GM21423 (cell line): ENCODE measurements at regions not wholly inside any gene's neighbourhood (a gene's known extent, or its start where the extent isn't known, plus 50 kb on each side); places are given as distances from the start of the nearest gene placed in this dataset.
"Not testable (repeated sequence)": the region's sequence is repeated elsewhere in the genome, so short reads cannot be mapped to it uniquely, and the experiment has no call there.

ENCODE experiments used
- ATAC-seq: cut with Tn5 transposase; IDR thresholded peaks from one replicate; pipeline ENCODE4 v1.9.1; 2021; ENCODE audit warnings: mild to moderate bottlenecking, moderate library complexity; ENCODE audit not compliant: unreplicated experiment

DNA sequence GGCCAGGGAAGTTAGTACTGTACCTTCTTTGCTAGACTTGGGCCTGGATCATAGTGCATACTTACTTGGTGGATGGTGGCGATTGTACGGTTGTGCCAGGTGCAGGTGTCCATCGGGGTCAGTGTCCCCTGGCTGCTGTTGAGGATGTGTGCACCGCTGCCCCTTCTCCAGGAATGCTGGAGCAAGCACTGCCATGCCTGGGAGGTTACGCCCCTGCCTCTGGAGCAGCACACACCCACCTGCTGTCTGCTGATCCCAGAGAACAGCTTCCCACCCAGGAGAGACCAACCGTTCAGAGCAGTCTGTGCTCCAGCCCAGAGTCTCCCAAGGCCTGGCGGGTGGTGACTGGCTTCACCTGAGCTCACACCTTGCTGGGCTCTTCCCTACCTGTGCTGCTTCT is 286.8 kb upstream of the HS6ST1 start:
- ATAC-seq = no peak

DNA sequence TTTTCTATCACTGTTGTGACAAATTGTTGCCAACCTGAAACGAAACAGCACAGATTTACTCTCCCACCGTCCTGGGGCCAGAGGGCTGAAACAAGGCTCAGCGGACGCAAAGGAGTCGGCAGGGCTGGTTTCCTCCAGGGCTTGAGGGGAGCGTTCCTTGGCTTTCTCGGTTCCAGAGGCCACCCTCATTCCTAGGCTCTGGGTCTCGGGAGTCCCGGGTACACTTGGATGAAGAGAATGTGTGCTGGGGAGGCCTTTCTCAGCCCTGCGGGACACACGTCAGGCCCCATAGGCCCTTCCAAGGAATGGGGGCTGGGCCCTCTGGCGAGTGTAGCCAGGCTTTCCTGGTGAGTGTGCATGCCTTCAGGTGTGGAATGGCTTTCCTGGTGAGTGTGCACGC is 287.3 kb upstream of the HS6ST1 start:
- ATAC-seq = no peak

DNA sequence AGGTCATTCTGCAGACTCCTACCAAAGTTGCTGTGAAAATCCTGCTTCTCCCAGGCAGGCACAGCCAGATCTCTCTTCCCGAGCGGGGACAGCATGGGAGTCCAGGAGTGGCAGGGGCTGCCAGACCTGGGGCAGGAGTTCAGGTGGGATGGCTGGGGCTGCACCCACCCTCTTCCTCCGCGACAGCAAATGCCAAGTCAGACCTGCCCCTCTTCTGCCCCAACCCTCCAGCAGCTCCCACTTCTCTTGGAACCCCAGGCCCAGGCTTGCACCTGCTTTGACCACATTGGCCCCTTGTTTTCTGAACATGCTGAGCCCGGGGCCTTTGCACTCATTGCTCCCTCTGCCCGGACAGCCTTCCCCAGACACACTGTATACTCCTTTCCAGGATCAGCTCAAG is 288.2 kb upstream of the HS6ST1 start:
- ATAC-seq = no peak

DNA sequence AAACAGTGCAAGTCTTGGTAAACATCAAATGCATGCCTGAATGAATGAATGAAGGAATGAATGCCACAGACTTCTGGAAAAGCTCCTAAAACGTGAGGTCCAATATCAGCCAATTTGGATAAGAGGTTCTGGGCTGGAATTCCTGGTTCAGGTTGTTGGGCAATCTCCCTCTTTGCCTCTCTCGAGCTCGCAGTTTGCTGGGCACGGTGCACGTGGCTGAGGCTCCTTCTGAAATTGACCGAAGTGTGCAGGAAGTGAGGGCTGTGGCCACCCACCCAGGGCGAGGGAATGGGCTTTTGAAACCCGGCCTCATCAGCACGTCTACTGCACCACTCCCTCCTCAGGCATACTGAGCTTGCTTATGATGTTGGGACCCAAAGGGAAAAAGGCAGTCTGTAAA is 288.8 kb upstream of the HS6ST1 start:
- ATAC-seq = no peak

DNA sequence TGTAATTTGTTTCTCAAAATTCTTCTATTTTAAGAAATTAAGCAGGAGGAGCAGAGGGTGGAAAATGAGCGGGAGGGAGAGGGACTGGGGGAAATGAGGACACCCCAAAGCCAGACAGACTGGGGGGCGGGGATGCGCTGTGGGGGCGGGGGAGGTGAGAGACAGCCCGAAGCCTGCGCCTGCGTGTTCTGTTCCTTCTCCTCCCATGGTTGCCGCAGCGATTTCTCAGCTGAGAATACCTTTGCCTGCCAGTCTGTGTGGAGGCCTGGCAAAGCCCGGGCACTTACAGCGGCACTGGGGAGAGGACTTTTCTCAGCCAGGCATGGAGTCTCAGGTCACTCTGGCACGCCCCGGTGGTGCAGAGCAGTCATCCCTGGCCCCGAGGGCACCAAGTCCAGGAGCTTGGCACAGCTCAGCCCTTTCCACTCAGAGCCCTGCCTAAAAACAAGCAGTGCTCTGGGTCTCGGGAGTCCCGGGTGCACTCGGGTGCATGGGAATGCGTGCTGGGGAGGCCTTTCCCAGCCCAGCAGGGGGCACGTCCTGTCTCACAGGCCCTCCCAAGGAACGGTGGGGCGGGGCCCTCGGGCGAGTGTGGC is 289.3 kb upstream of the HS6ST1 start:
- ATAC-seq = no peak

DNA sequence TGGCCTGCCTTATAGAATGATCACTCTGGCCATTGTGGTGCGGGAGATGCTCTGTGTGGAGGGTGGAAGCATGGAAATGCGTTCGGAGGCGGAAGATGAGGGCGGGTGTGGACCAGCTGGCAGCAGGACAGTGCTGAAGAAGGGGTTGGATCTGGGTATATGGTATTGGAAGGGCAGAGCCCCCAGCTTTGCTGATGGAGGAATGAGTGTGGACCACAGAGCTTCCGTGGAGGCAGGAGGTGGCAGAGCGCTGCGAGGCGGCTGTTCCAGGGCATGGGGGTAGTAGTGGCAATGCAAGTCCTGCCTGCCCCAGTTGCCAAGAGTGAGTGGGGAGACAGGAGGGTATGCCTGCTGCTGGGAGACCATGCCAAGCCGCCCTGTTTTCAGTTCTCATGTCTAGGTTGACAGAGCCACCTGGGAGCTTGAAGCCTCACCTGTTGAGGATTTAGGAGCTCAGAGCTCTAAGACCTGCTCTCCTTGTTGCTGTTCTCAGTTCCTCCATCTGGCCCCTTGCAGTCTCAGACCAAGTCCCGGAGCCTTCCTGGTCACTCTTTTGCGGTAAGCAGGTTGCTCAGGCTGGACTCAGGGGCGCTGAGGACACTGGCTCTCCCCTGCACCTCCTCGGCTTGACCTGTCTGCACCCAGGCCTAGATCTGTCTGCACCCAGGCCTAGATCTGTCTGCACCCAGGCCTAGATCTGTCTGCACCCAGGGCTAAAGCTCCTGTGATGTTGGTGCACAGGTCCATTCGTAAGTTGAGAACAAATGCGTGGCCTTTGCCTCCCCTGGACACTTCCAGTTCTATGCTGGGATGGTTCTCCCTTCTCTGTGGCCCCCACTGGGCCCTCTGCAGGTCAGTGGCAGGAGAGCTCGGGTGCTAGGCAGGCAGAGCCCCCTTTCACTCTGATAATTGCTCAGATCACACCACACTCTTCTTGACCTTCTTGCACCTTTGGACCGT is 290.5 kb upstream of the HS6ST1 start:
- no peak for ATAC-seq

DNA sequence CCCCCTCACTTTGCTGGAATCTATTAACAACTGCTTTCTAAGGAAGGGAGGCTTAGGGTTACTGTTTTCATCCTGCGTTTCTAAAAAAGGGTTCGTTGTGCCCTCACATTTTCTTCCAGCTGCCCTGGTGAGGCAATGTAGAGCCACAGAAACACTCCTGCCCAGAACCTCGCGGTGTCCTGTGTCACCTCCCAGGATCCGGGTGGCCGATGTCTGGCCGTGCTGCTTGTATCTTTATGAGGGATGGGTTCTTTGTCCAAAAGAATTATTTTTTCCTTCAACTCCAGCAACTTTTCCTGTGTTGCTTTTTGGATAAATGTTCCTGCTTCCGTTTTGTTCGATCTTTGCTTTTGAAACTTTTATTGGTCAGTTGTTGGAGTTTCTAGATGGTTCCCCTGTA is 291.8 kb upstream of the HS6ST1 start:
- no peak for ATAC-seq

DNA sequence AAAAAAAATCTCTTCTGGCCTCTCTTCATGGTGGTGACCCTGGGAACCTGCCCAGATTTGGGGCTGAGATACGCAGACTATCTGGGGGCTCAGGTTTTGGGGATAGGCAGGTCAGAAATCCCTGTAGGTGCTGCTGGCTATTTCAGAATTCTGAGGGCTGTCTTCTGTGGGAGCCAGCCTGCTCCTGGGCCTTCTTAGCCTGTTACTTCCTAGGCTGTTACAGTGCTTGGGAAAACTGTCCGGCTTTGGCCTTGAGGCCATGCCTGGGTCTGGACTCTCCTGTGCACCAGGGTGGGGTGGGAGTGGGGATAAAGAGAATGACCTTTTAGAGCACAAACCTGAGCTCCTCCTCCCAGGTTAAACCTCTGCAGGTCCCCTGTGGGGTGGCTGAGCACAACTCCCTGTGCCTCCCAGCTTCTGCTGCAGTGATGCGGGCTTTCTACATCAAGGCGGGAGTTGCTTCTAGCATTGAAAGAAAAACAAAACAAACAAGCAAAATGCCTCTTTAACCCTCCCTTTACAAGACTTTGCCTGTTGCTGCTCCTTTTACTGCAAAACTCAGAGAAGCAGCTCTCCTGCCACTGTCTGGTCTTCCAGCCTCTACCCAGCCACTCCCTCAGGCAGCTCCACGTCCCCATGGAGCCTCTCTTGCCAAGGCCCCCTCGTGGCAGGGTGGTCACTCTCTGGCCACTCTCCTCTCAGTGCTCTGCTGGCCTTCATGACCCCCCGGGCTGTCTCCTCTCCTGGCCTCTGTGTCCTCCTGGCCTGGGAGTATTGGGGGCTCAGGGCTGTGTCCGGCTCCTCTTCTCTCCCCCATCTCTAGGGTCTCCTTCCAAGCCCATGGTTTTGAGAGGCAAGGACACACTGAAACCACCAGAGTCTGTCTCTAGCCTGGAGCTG is 293.0 kb upstream of the HS6ST1 start:
- no peak for ATAC-seq

DNA sequence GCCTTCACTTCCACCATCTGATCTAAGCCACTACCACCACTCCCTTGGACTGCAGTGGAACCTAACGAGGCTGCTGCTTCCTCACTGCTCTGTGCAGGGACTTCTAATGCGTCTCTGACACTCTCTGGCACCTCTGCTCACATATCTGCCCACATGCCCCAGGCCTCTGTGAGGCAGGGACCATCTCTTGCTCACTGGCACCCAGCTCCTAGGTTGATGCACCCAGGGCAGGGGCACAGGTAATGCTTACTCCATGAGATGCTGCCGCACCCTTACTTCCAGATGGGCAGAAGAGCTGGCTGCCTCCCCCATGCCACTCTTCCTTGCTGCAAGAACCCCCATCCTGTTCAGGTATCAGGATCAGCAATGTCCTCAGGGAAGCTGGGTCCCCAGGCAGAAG is 294.0 kb upstream of the HS6ST1 start:
- no peak for ATAC-seq

DNA sequence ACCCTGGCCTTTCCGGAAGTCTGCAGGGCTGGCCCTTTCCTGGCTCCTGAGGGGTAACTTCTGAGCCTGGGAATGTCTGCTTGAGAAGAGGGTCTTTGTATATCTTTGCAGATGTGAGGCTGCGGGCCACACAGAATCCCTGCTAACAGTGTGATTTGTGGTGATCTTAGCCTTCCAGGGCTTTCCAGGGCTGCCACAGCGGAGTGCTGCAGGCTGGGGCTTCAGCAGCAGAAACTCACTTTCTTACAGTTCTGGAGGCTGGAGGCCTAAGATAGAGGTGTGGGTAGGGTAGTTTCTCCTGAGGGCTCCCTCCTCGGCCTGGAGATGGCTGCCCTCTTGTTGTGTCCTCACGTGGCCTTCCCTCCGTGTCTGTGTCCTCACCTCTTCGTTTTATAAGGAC is 294.7 kb upstream of the HS6ST1 start:
- no peak for ATAC-seq

DNA sequence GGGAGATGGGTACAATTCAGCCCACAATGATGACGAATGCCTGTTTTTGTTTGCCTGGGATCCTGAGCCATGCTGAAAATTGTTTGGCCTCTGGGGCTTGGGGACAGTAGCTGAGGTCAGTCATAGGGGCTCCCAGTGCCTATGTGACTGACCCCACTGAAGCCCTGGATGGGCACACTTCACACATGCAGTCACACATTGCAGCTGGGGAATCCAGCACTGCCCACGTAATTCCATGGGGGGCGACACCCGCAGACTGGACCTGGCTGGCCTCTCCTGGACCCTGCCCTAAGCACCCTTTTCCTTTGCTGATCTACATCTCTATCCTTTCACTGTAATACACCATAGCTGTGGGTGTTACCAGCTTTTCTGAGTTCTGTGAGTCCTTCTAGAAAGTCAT is 295.2 kb upstream of the HS6ST1 start:
- ATAC-seq = no peak

DNA sequence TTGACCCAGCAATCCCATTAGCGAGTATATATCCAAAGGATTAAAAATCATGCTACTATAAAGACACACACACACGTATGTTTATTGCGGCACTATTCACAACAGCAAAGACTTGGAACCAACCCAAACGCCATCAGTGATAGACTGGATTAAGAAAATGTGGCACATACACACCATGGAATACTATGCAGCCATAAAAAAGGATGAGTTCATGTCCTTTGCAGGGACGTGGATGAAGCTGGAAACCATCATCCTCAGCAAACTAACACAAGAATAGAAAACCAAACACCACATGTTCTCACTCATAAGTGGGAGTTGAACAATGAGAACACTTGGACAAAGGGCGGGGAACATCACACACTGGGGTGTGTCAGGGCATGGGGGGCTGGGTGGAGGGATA is 296.2 kb upstream of the HS6ST1 start:
- ATAC-seq = not testable (repeated sequence)

DNA sequence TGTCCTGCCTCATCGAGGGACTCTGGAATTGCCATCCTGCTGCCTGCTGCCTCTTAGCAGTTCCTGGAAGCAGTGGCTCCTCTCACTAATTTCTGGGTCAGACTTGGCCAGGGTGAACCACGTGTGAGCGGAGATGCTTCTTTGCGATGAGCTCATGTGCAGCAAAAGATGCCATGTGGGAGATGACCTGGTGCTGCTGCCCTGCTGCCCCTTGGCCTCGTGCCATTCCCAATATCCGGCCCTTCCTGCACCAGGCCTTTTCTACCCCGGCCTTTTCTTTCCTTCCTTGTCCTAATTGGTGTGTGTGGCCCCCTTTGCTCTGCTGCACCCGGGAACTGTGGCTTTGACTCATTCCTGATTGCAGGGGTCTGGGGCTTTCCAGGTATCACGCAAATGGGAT is 296.9 kb upstream of the HS6ST1 start:
- no peak for ATAC-seq

DNA sequence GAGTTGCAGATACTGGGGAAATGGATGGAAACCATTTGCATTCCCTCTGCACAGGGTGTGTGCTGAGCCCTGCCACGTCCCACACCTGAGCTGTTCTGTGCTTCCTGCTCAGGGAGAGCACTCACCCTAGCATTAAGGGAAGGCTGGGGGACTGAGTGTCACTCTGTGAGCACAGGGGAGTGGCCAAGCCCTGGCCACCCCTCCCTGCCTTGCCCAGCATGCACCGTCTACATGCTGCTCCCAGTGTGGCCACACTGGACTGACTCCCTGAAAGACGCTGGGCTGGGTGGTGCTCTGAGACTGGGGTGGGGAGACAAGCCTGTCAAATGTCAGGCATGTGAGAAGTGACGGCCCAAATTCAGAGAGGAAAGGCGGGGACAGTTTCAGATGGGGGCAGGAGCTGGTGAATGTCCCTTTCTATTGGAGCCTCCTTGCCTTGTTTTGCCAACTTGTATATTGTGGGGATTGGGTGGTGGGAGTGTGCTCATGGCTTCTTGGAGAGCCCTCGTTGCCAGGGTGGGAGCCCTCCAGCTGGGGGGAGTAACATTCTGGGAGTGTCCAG is 298.4 kb upstream of the HS6ST1 start:
- ATAC-seq = no peak

DNA sequence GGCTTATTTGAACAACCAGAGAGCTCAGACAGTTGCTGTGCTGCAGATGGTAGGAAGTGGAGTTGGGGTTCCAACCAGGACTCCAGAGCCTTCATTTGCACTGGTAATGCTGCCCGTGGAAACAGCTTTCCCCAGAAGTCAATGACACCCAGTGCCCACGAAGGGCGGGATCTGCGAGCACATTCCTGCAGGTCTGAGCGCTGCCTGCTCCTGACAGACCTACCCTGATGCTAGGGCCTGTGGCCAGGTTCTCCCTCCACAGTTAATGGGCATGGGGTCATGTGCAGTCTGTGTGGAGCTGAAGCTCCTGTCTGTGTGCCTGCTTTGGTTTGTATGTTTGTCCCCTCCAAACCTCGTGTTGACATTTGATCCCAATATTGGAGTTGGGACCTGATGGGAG is 299.0 kb upstream of the HS6ST1 start:
- ATAC-seq = no peak

DNA sequence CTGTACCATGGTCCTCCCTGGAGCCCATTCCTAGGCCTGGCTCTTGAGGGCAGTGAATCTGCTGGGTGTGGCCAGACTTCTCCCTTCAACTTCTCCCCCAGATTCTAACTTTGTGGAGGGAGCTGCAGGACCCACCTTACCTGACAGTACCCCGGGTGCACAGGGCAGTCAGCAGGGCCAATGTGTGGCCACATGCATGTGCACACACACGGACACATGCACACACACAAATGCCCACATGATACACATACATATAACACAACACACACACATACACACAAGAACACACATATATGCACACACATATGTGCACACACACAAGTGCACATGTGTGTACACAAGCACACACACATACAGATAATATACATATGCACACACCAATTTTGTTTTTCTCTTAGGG is 300.0 kb upstream of the HS6ST1 start:
- no peak for ATAC-seq

DNA sequence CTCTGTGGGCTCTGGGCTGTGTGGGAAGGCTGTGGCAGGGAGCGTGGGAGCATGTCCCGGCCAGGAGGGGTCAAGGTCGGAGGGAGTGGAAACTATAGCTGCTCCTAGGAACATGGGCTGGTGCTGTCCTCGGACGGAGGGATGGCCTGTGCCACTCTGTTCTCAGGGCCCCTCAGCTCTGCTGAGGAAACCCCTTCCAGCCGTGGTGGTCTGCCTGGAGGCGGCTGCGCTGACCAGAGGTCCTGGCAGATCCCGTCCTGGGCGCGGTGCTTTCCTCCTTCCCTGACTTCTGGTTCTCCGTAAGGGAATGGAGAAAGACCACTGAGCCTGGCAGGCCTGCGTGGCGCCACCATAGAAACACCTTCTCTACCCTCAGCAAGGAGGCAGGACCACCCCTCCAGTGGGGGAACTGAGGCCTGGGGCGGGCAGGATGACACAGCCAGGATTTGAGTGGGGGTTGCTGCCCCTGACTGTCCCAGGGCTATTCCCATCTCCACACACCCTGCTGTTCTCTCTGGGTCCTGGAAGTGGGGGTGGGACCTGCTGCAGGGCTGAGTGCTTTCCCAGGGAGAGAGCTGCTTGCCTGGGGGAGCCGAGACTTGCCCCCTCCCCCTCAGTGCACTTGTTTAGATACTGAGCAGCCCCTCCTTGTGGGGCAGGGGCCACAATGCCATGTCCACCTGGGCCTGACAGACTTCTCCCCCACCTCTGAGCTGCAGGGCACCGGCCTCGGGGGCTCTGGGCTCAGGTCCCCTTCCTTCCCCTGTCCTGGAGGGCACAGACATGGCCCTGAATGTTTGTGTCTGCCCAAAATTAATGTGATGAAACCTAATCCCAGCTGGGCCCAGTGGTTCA is 301.0 kb upstream of the HS6ST1 start:
- no peak for ATAC-seq

DNA sequence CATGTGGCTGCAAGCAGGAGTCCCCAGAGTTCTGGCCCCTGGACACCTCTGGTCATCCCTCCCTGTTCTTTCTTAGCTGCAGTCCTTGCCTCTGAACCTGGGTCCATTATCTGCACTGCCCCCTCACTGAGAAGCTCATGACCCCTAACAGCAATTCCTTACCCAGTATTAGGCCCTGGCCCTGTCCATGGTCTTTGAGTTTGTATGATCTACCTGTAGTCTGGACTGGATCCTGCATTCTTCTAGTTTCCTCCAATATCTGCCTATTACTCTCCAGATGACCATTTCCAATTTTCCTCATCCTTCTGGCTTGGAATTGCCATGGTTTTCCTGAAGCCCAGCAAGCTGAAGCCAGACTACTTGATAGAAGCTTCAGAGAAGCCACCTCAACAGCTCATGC is 302.4 kb upstream of the HS6ST1 start:
- ATAC-seq = no peak

DNA sequence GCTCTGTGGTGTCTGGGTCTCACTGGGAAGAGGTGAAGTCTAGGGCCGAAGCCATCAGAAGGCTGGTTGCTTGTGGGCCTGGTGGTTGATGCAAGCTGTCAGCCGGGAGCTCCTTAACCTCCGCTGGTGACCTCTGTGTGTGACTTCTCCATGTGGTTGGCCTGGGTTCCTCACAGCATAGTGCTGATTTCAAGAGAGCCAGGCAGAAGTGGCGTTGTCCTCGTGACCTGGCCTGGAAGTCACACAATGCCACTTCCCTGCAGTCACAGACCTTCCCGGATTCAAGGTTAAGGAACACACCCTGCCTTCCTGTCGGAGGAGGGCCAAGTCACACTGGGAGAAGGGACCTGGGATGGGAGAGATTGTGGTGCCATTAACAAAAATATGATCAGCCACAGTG is 303.7 kb upstream of the HS6ST1 start:
- ATAC-seq = no peak

DNA sequence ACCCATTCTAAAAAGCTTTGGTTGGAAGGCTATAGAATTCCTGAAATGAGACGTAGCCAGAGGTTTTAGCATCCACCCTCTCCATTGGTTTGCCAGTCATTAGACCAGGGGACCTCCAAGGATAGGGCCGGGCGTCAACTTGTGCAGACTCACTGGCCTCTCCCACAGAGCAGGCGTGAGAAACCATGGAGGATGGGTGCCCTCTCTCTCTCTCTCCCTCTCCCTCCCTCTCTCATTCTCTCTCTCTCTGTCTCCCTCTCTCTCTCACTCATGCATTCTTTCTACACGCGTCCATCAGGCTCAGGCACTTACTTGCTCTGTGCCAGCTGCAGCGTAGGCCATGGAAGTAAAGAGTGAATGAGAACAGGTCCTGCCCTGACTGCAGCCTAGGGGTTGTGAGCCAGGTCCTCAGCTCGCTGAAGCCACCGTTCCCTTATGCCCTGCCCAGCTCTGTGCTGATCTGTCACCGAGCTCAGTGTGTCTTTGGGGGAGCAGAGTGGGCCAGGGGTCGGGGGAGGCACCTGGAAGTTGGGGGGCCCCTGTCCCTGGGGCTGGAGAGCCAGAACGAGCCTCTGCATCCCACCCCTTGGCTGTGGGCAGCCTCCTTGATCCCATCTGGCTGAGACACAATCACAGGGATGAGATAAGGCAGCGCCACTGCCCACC is 304.4 kb upstream of the HS6ST1 start:
- no peak for ATAC-seq
